CD8-positive, alpha-beta memory T cell (primary cell): ENCODE measurements at regions not wholly inside any gene's neighbourhood (a gene's known extent, or its start where the extent isn't known, plus 50 kb on each side); places are given as distances from the start of the nearest gene placed in this dataset.
"Not testable (repeated sequence)": the region's sequence is repeated elsewhere in the genome, so short reads cannot be mapped to it uniquely, and the experiment has no call there.

Experiments
- CTCF ChIA-PET: fragments of 350-600 bp; sonication (Branson Sonifier 250); formaldehyde crosslinking; loops from one replicate; lab custom pipeline; 2021; ENCODE audit warnings: antibody characterized with exemption; lab: Charles Lee
- POLR2A ChIA-PET: fragments of 350-600 bp; sonication (Branson Sonifier 250); formaldehyde crosslinking; loops from one replicate; lab custom pipeline; 2021; ENCODE audit warnings: antibody characterized with exemption; lab: Charles Lee
- DNase-seq, 5 donors: peaks; one replicate each; pipeline versions ENCODE4 v3.0.0 to v3.0.0-alpha.2; 2020 to 2022; ENCODE audit warnings: mixed read lengths in 1 of 5
- H3K27ac ChIP-seq: one replicate; pipeline ENCODE4 v1.7.0; 2013; ENCODE audit warnings: low read depth, mild to moderate bottlenecking, low read length, moderate library complexity
- H3K27me3 ChIP-seq: 2 replicates; pipeline ENCODE4 v1.7.0; 2013; ENCODE audit warnings: low read length, mild to moderate bottlenecking; ENCODE audit not compliant: insufficient read depth, poor library complexity, severe bottlenecking
- H3K36me3 ChIP-seq: 2 replicates; pipeline ENCODE4 v1.7.0; 2013; ENCODE audit warnings: mild to moderate bottlenecking, low read length, moderate library complexity; ENCODE audit not compliant: insufficient read depth
- H3K4me1 ChIP-seq: 2 replicates; pipeline ENCODE4 v1.7.0; 2013; ENCODE audit warnings: mild to moderate bottlenecking, low read length, moderate library complexity; ENCODE audit not compliant: insufficient read depth
- H3K4me3 ChIP-seq: 2 replicates; pipeline ENCODE4 v1.7.0; 2013; ENCODE audit warnings: mild to moderate bottlenecking, low read length
- H3K9me3 ChIP-seq: 2 replicates; pipeline ENCODE4 v1.7.0; 2013; ENCODE audit warnings: mild to moderate bottlenecking, low read length
- H3K27ac Mint-ChIP-seq, 8 donors: one replicate each; pipeline ENCODE4 v1.8.0; 2020 to 2021; ENCODE audit warnings: mixed read lengths in 8 of 8, mild to moderate bottlenecking in 6 of 8, inconsistent platforms in 3 of 8, moderate library complexity in 3 of 8
- H3K27me3 Mint-ChIP-seq, 2 donors: one replicate each; pipeline ENCODE4 v1.8.0; 2020 to 2021; ENCODE audit warnings: mixed read lengths in 2 of 2, mild to moderate bottlenecking in 1 of 2, moderate library complexity in 1 of 2
- H3K36me3 Mint-ChIP-seq, 3 donors: one replicate each; pipeline ENCODE4 v1.8.0; 2020 to 2021; ENCODE audit warnings: mixed read lengths in 3 of 3, inconsistent platforms in 1 of 3, mild to moderate bottlenecking in 1 of 3
- H3K4me1 Mint-ChIP-seq, 3 donors: one replicate each; pipeline ENCODE4 v1.8.0; 2020 to 2021; ENCODE audit warnings: mixed read lengths in 3 of 3, inconsistent platforms in 1 of 3, mild to moderate bottlenecking in 1 of 3
- H3K4me3 Mint-ChIP-seq, 7 donors: one replicate each; pipeline ENCODE4 v1.8.0; 2020 to 2021; ENCODE audit warnings: mixed read lengths in 7 of 7, mild to moderate bottlenecking in 6 of 7, moderate library complexity in 4 of 7, inconsistent platforms in 2 of 7
- H3K9me3 Mint-ChIP-seq, 5 donors: one replicate each; pipeline ENCODE4 v1.8.0; 2020 to 2022; ENCODE audit warnings: mixed read lengths in 5 of 5, mild to moderate bottlenecking in 3 of 5, moderate library complexity in 2 of 5, inconsistent platforms in 1 of 5

- H3K9me3 ChIP-seq: no peaks in the 10 kb centered on the region
- H3K27ac ChIP-seq: no peak overlapping the region
- no peak overlapping the region for H3K4me3 ChIP-seq
- peaks cover 0 to 5% of the 10 kb centered on the region in 2 donors for H3K27me3 Mint-ChIP-seq
- peaks cover 0 to 2% (median 0%) of the 10 kb centered on the region in 5 donors for H3K9me3 Mint-ChIP-seq
- no peak overlapping the region for H3K27ac Mint-ChIP-seq
- no peaks in the 10 kb centered on the region for H3K27me3 ChIP-seq
- no peaks in the 10 kb centered on the region for H3K4me1 Mint-ChIP-seq
- no peak overlapping the region for H3K4me3 Mint-ChIP-seq
- POLR2A ChIA-PET: no interaction called here
- no peaks in the 10 kb centered on the region for H3K36me3 ChIP-seq
- CTCF ChIA-PET: no interaction called here
- peaks cover 0 to 2% (median 0%) of the 10 kb centered on the region in 3 donors for H3K36me3 Mint-ChIP-seq
- DNase-seq: no peak
- H3K4me1 ChIP-seq: no peaks in the 10 kb centered on the region
These were observed 269.2 kb upstream of the MAOA start for GRCh38 chrX:43386875-43387274.

GRCh38 chrX:43405191-43405590 is 250.9 kb upstream of the MAOA start:
- H3K36me3 ChIP-seq: no peaks in the 10 kb centered on the region
- H3K27me3 Mint-ChIP-seq: no peaks in the 10 kb centered on the region
- no peaks in the 10 kb centered on the region for H3K4me1 ChIP-seq
- no peaks in the 10 kb centered on the region for H3K27me3 ChIP-seq
- H3K9me3 Mint-ChIP-seq: no peaks in the 10 kb centered on the region
- H3K4me1 Mint-ChIP-seq: no peaks in the 10 kb centered on the region
- CTCF ChIA-PET: no interaction called here
- no peak overlapping the region for H3K4me3 ChIP-seq
- H3K27ac ChIP-seq: no peak overlapping the region
- no peak overlapping the region for H3K27ac Mint-ChIP-seq
- DNase-seq: no peak
- H3K36me3 Mint-ChIP-seq: no peaks in the 10 kb centered on the region
- H3K4me3 Mint-ChIP-seq: no peak overlapping the region
- H3K9me3 ChIP-seq: no peaks in the 10 kb centered on the region
- POLR2A ChIA-PET: no interaction called here

- Histone ChIP-seq H3K9me3 (no peaks in the 10 kb centered on the region), H3K36me3 (no peaks in the 10 kb centered on the region), H3K27ac (no peak overlapping the region), H3K4me1 (no peaks in the 10 kb centered on the region), H3K27me3 (no peaks in the 10 kb centered on the region), H3K4me3 (no peak overlapping the region)
- Mint-ChIP-seq H3K9me3 (peaks cover 0 to 2% (median 0%) of the 10 kb centered on the region in 5 donors), H3K4me1 (no peaks in the 10 kb centered on the region), H3K36me3 (no peaks in the 10 kb centered on the region), H3K27me3 (peaks cover 5 to 17% of the 10 kb centered on the region in 2 donors), H3K27ac (no peak overlapping the region), H3K4me3 (no peak overlapping the region)
- no peak for DNase-seq
- CTCF ChIA-PET: no interaction called here
- POLR2A ChIA-PET: no interaction called here
These were observed 232.2 kb upstream of the MAOA start for GRCh38 chrX:43423876-43424275.

GRCh38 chrX:43436517-43436916 is 219.6 kb upstream of the MAOA start:
- Mint-ChIP-seq H3K27ac (no peak overlapping the region), H3K36me3 (peaks cover 0 to 7% (median 0%) of the 10 kb centered on the region in 3 donors), H3K9me3 (peaks cover 0 to 4% (median 0%) of the 10 kb centered on the region in 5 donors), H3K4me1 (peaks cover 5 to 8% (median 5%) of the 10 kb centered on the region in 3 donors), H3K27me3 (peaks cover 20 to 35% of the 10 kb centered on the region in 2 donors), H3K4me3 (no peak overlapping the region)
- peak in 2 of 5 donors; percentile 2 to 4 for DNase-seq
- Histone ChIP-seq H3K4me3 (no peak overlapping the region), H3K4me1 (peaks cover 4% of the 10 kb centered on the region), H3K27me3 (no peaks in the 10 kb centered on the region), H3K9me3 (no peaks in the 10 kb centered on the region), H3K27ac (no peak overlapping the region), H3K36me3 (no peaks in the 10 kb centered on the region)
- CTCF ChIA-PET: no interaction called here
- POLR2A ChIA-PET: no interaction called here

- POLR2A ChIA-PET: no interaction called here
- no peaks in the 10 kb centered on the region for H3K4me1 ChIP-seq
- DNase-seq: no peak
- CTCF ChIA-PET: no interaction called here
- Mint-ChIP-seq H3K36me3 (peaks cover 0 to 3% (median 0%) of the 10 kb centered on the region in 3 donors), H3K4me3 (no peak overlapping the region), H3K27me3 (peaks cover 2 to 3% of the 10 kb centered on the region in 2 donors), H3K27ac (no peak overlapping the region), H3K9me3 (peaks cover 8 to 22% (median 16%) of the 10 kb centered on the region in 5 donors), H3K4me1 (no peaks in the 10 kb centered on the region)
- no peaks in the 10 kb centered on the region for H3K9me3 ChIP-seq
- no peaks in the 10 kb centered on the region for H3K27me3 ChIP-seq
- no peaks in the 10 kb centered on the region for H3K36me3 ChIP-seq
- H3K27ac ChIP-seq: no peak overlapping the region
- no peak overlapping the region for H3K4me3 ChIP-seq
These were observed 209.3 kb upstream of the MAOA start for GRCh38 chrX:43446752-43447151.

GRCh38 chrX:43448688-43449087 is 207.4 kb upstream of the MAOA start:
- no peaks in the 10 kb centered on the region for H3K4me1 ChIP-seq
- H3K27me3 ChIP-seq: no peaks in the 10 kb centered on the region
- no peaks in the 10 kb centered on the region for H3K4me1 Mint-ChIP-seq
- no peak for DNase-seq
- H3K36me3 Mint-ChIP-seq: peaks cover 0 to 3% (median 0%) of the 10 kb centered on the region in 3 donors
- POLR2A ChIA-PET: no interaction called here
- H3K27ac Mint-ChIP-seq: no peak overlapping the region
- H3K4me3 Mint-ChIP-seq: no peak overlapping the region
- H3K27ac ChIP-seq: no peak overlapping the region
- H3K36me3 ChIP-seq: no peaks in the 10 kb centered on the region
- no peak overlapping the region for H3K4me3 ChIP-seq
- H3K9me3 ChIP-seq: no peaks in the 10 kb centered on the region
- peaks cover 16 to 36% (median 32%) of the 10 kb centered on the region in 5 donors for H3K9me3 Mint-ChIP-seq
- CTCF ChIA-PET: no interaction called here
- H3K27me3 Mint-ChIP-seq: no peaks in the 10 kb centered on the region

GRCh38 chrX:43450355-43450754 is 205.7 kb upstream of the MAOA start:
- Mint-ChIP-seq H3K9me3 (peaks cover 16 to 41% (median 37%) of the 10 kb centered on the region in 5 donors), H3K27ac (no peak overlapping the region), H3K4me3 (no peak overlapping the region), H3K4me1 (no peaks in the 10 kb centered on the region), H3K36me3 (peaks cover 0 to 3% (median 0%) of the 10 kb centered on the region in 3 donors), H3K27me3 (no peaks in the 10 kb centered on the region)
- DNase-seq: no peak
- no peak overlapping the region for H3K27ac ChIP-seq
- no peaks in the 10 kb centered on the region for H3K27me3 ChIP-seq
- H3K36me3 ChIP-seq: no peaks in the 10 kb centered on the region
- ChIA-PET POLR2A (no interaction called here), CTCF (no interaction called here)
- no peaks in the 10 kb centered on the region for H3K9me3 ChIP-seq
- H3K4me3 ChIP-seq: no peak overlapping the region
- no peaks in the 10 kb centered on the region for H3K4me1 ChIP-seq

- H3K4me1 ChIP-seq, H3K27ac Mint-ChIP-seq, DNase-seq, H3K27me3 ChIP-seq, H3K27me3 Mint-ChIP-seq, H3K36me3 Mint-ChIP-seq, H3K27ac ChIP-seq, CTCF ChIA-PET, H3K4me3 Mint-ChIP-seq, H3K4me1 Mint-ChIP-seq, H3K9me3 ChIP-seq, POLR2A ChIA-PET, H3K4me3 ChIP-seq, H3K36me3 ChIP-seq: not testable (repeated sequence)
- peaks cover 16 to 39% (median 37%) of the 10 kb centered on the region in 5 donors for H3K9me3 Mint-ChIP-seq
These were observed 204.0 kb upstream of the MAOA start for GRCh38 chrX:43451976-43452686.
